Chondrocyte (in vitro differentiated cells): ENCODE measurements at regions not wholly inside any gene's neighbourhood (a gene's known extent, or its start where the extent isn't known, plus 50 kb on each side); places are given as distances from the start of the nearest gene placed in this dataset.

Experiments
- DNase-seq: peaks from one replicate; pipeline ENCODE4 v3.0.0; 2021; ENCODE audit warnings: mixed read lengths, low spot score
- H3K27ac Mint-ChIP-seq: one replicate; pipeline ENCODE4 v1.8.0; 2021; ENCODE audit warnings: mild to moderate bottlenecking, moderate library complexity, mixed read lengths; ENCODE audit not compliant: unreplicated experiment
- H3K27me3 Mint-ChIP-seq: 2 replicates; pipeline ENCODE4 v1.8.0; 2021; ENCODE audit warnings: low read depth, mixed read lengths
- H3K36me3 Mint-ChIP-seq: 2 replicates; pipeline ENCODE4 v1.8.0; 2021; ENCODE audit warnings: low read depth, mixed read lengths
- H3K4me1 Mint-ChIP-seq: 2 replicates; pipeline ENCODE4 v1.8.0; 2021; ENCODE audit warnings: low read depth, mild to moderate bottlenecking, mixed read lengths
- H3K4me3 Mint-ChIP-seq: one replicate; pipeline ENCODE4 v1.8.0; 2021; ENCODE audit warnings: mild to moderate bottlenecking, moderate library complexity, mixed read lengths; ENCODE audit not compliant: unreplicated experiment
- H3K9me3 Mint-ChIP-seq: 2 replicates; pipeline ENCODE4 v1.8.0; 2021; ENCODE audit warnings: low read depth, mixed read lengths
- TF ChIP-seq, protein P1 (sequence below): fragments of 200-600 bp; sonication (generic); IDR thresholded peaks from 2 replicates; pipeline ENCODE4 v1.5.0; 2021; ENCODE audit warnings: antibody characterized with exemption, mild to moderate bottlenecking, moderate library complexity

DNA sequence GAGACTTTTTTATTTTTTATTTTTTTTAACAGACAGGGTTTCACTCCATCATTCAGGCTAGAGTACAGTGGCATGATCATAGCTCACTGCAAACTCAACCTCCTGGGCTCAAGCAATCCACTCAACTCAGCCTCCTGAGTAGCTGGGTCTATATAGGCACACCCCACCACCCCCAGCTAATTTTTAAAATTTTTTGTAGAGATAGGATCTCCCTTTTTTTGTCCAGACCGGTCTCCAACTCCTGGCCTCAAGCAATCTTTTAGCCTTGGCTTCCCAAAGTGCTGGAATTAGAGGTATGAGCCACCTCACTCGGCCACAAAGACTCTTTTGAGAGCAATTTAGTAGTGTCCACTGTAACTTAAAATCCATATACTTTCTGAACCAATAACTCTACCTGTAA, 103.3 kb upstream of the DST start:
- Mint-ChIP-seq H3K4me1 (peaks cover 64% of the 10 kb centered on the region), H3K4me3 (no peak overlapping the region), H3K27me3 (no peaks in the 10 kb centered on the region), H3K27ac (no peak overlapping the region), H3K36me3 (no peaks in the 10 kb centered on the region), H3K9me3 (no peaks in the 10 kb centered on the region)
- TF ChIP-seq, protein P1, sequence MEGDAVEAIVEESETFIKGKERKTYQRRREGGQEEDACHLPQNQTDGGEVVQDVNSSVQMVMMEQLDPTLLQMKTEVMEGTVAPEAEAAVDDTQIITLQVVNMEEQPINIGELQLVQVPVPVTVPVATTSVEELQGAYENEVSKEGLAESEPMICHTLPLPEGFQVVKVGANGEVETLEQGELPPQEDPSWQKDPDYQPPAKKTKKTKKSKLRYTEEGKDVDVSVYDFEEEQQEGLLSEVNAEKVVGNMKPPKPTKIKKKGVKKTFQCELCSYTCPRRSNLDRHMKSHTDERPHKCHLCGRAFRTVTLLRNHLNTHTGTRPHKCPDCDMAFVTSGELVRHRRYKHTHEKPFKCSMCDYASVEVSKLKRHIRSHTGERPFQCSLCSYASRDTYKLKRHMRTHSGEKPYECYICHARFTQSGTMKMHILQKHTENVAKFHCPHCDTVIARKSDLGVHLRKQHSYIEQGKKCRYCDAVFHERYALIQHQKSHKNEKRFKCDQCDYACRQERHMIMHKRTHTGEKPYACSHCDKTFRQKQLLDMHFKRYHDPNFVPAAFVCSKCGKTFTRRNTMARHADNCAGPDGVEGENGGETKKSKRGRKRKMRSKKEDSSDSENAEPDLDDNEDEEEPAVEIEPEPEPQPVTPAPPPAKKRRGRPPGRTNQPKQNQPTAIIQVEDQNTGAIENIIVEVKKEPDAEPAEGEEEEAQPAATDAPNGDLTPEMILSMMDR = no peak
- no peak for DNase-seq

DNA sequence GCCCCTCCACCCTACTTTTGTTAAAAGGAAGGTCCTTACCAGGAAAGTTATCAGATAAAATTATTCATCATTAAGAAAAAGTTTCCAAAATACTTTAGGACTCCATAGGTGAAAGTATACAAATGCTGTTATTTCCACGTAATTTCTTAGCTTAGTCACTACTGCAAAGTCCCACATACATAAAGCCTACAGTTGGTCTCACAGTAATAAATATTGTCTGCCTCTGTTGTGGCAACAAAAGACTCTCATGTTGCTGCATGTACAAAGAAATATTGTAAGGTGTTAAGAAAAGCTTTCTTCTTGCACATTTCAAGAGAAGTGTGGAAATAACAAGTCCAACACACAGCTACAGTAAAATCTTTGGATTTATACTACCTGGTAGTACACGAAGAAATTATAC, 102.4 kb upstream of the DST start:
- no peak overlapping the region for H3K27ac Mint-ChIP-seq
- H3K4me1 Mint-ChIP-seq = peaks cover 58% of the 10 kb centered on the region
- H3K36me3 Mint-ChIP-seq = no peaks in the 10 kb centered on the region
- TF ChIP-seq, protein P1 = no peak
- no peaks in the 10 kb centered on the region for H3K27me3 Mint-ChIP-seq
- no peak for DNase-seq
- H3K4me3 Mint-ChIP-seq = no peak overlapping the region
- no peaks in the 10 kb centered on the region for H3K9me3 Mint-ChIP-seq

DNA sequence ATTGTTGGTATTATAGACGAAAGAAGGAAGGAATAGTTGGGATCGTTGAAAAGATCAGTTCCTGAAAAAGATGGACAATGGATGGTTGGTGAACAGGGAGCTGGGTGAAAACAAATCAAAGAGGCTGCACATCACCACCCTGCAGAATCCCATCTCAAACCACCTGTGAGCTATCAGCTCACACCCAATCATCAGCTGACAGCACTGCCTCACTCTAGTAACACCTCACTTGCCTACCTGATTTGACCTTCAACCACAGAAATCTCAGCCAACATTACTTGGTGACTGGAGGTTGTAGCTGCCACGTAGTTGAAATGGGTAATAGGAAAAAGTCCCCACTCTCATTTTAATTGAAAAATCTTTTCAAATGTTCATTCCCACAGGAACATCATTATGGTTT, 101.8 kb upstream of the DST start:
- Mint-ChIP-seq H3K27me3 (no peaks in the 10 kb centered on the region), H3K9me3 (no peaks in the 10 kb centered on the region), H3K36me3 (no peaks in the 10 kb centered on the region), H3K4me1 (peaks cover 54% of the 10 kb centered on the region), H3K4me3 (no peak overlapping the region), H3K27ac (no peak overlapping the region)
- no peak for DNase-seq
- TF ChIP-seq, protein P1 = no peak

DNA sequence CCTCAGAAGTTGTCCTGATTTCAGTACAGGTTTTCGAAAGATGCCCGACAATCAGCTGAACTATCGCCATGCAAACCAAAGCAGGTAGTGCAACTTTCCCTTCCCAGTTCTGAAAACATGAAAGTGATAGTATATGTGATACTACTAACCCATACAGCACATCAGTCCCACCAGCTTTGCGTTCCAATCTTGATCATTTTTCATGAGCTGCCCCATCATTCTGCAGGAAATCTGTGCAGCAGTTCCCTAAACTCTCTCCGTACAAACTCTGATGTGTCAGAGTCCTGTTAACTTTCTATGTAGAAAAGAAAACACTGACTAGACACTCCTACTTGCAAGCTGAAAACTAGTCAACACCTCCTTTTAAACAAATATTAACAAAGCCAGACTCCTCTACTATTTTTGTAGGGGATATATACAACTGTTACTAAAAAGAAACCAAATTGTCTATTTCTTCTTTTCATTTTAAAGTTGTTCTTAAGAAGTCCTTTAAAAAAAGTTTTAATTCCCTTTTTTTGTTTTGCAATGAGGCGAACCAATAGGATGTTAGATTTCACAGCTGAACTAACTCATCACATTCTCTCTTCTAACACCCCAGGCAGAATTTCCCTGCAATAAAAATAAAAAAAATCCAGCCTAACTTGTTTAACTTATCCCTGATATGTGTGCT, 99.6 kb upstream of the DST start:
- Mint-ChIP-seq H3K9me3 (no peaks in the 10 kb centered on the region), H3K4me1 (peaks cover 41% of the 10 kb centered on the region), H3K4me3 (peak overlapping the region; percentile 11), H3K36me3 (no peaks in the 10 kb centered on the region), H3K27ac (peak overlapping the region; percentile 73), H3K27me3 (no peaks in the 10 kb centered on the region)
- TF ChIP-seq, protein P1 = no peak
- no peak for DNase-seq

DNA sequence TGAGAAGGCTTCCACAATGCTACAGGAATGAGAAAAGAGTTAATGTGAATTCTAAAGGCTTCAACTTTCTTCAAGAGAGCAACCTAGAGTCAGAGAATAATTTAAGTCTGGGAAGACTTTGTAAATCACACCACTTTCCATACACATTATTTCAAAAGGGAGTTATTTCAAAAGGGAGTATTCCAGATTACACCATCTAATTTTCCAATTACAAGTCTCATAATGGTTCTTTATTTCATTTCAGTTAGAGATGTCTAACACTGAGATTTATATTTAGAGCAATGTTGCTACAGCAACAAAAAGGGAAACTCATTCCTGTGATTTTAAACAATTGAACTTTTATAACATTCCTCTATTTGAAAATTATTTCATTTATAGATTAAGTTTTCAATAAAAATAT, 98.8 kb upstream of the DST start:
- Mint-ChIP-seq H3K9me3 (no peaks in the 10 kb centered on the region), H3K4me3 (no peak overlapping the region), H3K27me3 (no peaks in the 10 kb centered on the region), H3K27ac (peak overlapping the region; percentile 79), H3K4me1 (peaks cover 34% of the 10 kb centered on the region), H3K36me3 (no peaks in the 10 kb centered on the region)
- TF ChIP-seq, protein P1 = no peak
- no peak for DNase-seq
